GM21367 (cell line): ENCODE measurements at regions not wholly inside any gene's neighbourhood (a gene's known extent, or its start where the extent isn't known, plus 50 kb on each side); places are given as distances from the start of the nearest gene placed in this dataset.

ENCODE experiments used
- ATAC-seq: cut with Tn5 transposase; IDR thresholded peaks from one replicate; pipeline ENCODE4 v1.9.1; 2021; ENCODE audit not compliant: unreplicated experiment

DNA sequence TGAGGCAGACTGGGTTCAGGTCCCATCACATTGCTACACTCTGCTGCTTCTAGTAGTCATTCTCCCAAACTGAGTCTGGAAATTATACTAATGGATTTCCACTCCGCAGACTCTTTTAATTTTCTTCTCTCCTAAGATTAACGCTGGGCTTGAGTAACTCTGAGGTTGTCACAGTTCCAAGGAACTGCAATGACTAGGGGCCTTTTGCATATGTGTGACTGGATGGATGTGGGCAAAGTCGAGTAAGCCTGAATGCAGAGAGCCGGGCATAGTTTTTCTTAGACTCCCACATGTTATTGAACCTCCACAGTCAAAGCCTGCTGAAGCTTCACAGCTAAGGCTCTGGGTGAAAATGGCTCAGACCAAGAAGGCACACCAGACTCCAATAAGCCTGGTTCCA is 160.9 kb upstream of the PROX1 start:
- ATAC-seq: no peak

DNA sequence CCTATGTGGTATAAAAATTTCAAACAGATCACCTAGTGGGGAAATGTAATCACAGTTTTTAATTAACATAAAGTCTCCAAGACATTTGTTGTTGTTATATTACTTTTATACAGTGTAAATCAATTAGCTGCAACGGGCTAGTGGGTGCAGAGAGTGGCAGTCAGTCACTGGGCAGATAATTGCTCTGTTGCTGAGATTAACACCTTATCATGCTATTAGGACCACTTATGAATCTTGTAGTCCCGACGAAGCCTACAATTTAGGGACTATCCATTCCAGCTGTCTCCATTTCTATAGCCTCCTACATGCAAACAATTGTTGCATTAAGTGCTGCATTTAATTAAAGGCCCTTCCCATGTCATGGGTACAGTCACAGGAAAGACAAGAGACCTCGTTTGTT is 158.9 kb upstream of the PROX1 start:
- no peak for ATAC-seq

DNA sequence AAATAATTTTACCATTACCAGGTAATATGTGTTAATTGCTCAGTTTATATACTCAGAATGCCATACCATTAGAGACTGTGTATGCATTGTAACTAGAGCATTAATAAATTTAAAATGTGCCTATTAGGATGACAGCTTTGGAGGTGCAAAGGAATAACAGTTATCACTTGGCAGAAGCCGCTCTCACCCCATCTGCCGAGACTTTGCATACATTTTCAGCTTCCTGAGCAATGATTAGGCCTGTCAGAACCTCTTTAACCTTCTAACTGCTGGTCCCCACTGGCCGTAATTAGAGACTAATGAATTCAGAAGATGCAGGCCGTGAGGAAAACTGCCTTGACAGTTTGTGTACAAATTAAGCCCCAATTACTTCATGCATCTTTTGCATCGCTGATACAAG is 158.0 kb upstream of the PROX1 start:
- ATAC-seq: no peak

DNA sequence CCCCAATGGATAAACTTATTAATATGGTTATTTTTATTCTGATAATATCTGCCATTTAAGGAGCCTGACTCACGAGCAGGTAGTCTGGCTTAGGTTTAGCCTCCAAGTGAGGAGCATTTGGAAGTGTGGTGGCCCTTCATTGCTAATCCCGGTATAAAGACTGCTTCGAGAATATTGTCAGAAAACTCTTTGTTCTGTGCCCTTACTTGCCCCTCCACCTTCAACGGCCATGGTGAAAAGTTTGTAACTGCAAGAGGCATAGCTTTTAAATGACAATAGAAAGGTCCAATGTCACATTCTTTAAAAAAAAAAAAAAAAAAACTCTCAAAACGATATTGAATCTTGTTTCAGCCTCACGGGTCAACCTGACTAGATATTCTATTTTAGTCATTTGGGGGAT is 157.4 kb upstream of the PROX1 start:
- ATAC-seq: no peak

DNA sequence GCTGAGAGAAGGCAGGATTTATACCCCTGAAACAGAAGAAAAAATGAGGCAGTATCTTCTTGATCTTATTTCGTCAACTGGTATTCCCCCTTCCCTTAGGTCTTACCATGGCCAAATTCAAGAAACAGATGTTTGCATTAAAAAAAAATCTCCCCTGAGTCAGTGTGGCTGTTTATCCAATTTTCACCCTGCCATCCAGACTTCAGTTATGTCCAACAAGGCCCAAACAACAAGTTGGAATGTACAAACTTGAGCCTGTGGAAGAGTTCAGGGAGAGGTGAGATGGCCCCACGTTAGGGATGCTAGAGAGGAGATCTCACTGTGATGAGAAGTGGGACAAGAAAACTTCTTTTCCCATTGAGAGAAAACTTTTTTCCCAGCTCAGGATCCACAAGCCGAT is 147.2 kb upstream of the PROX1 start:
- ATAC-seq: no peak

DNA sequence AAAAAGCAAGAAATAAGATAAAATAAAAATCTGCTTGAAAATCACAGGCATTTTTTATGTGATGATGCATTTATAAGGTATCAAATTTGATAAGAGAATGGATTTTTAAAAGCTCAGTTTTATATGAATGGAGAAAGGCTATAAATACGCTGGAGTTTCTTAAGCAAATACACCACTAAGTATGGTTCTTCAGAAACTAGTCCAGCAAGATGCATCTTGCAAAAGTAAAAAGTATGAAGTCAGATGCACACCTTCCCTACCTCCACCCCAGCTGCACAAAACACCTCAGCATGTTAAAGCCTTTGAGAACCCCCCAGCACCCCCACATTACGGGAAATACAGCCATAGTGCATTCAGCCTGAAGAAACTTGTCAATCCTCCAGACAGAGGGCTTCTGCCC is 143.1 kb upstream of the PROX1 start:
- no peak for ATAC-seq

DNA sequence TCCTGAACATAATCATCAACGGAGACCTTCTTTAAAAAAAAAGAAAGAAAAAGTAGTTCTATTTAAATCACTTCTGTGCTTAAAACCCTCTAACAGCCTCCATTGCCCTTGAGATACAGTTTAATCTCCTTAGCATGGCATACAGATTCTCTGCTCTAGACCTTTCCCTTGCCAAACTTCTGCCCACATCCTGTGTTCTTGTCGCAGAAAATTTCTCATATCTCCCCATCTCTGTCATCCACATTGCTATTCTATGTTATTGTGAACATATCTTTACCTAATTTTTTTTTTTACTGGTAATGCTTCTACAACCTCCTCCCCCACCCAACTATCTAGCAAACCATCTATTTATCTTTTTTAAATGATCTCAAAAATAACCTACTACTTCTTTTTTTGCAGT is 135.7 kb upstream of the PROX1 start:
- ATAC-seq: no peak

DNA sequence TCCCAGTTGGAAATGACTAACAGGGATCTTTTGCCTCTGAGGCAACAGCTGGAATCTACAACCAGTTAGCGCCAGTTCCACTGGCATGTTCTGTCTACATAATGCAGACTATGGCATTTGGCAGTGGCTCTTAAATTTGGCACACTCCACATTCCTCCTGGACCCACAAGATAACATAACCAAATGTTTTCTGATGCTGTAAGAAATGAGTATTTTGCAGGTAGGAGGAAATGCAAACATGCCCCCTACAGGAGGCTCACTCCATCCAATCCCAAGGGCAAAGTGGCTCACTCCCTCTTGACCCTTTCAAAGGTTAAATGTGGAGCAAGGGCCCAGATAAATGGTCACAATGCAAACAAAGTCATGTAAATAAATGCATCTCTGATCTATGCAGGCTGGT is 129.2 kb upstream of the PROX1 start:
- ATAC-seq: no peak

DNA sequence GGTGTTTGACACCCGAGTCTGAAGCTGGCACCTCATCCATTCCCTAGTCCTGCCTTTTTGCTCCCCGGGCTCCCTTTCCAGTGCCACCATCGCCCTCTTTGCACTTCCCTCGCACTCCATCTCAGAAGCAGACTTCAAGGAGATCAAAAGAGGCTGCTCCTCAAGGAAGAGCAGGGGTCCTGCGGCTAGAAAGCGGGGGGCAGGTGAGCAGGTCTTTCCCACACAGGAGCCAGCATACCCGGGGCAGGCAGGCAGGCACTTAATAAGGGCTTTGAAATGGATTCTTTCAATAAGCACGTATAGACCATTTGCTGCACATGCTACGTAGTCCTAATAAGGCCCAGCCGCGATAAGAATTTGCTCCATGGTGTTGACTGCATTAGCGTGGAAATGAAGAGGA is 125.9 kb upstream of the PROX1 start:
- ATAC-seq: no peak

DNA sequence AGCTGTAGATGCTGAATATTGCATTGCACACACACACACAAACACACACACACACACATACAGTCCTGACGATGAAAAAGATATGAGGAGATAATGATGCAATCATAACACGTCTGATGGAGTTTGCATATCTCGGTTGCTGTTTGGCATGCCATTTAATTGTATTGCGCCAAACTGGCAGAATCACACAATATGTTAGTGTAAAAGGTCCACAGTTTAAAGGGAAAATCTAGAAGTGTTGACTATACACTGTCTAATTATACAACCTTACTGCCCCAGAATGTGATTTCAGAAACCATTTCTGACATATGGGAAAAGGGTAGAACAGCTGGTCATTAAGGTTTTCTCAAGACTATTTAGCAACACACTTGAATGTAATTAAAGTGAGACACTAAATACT is 123.7 kb upstream of the PROX1 start:
- no peak for ATAC-seq

DNA sequence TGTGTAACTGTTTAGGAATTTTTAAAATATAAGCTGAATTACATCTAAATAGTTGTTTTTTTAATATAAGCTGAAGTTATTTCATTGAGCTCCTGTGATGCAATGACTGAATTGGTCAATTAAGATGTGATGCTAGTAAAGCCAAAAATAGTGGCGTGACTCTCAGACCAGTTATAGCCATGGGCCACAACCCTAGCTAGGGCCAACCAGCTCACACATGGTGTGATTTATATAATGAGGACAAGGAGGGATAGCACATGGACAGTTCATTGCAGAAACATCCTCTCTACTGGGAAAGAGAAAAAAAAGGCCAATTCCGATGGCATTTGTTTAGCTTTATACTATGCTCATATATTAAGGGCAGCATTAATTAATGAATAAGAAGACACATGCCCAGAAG is 119.3 kb upstream of the PROX1 start:
- ATAC-seq: no peak

DNA sequence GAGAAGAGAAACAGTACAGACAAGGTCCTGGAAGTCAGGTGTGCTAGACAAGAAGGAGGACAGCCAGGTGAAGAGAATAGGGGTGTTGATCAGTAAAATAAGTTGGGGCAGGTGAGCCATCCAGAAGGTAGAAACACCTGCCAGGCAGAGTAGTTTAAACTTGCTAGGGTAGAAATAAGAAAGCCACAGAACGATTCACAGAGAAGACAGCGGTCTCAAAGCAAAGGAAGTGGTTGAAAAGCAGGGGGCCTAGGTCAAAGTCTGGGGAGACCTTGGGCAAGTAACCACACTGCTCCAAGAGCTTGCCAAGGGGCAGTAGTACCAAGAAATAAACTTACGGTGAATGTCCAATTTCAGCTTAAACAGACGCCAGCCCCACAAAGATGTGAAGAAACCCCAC is 116.6 kb upstream of the PROX1 start:
- no peak for ATAC-seq

DNA sequence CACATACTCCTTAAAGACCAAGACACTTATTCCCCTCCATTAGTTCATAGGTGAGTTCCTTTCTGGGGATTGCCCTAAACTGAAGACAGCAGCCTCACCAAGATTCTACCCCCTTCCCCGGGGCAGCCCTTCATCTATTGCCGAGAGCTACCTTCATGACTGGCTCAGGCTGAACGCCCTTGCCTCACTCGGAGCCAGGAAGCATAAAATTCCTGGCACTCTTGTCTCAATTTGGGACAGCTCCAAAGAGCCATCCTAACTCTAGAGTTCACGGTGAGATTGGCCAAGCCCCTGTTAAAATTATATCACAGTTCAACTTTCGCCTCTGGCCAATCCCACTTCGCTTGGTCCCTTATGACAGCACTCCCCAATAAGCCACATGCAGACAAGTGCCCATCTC is 113.0 kb upstream of the PROX1 start:
- ATAC-seq: no peak

DNA sequence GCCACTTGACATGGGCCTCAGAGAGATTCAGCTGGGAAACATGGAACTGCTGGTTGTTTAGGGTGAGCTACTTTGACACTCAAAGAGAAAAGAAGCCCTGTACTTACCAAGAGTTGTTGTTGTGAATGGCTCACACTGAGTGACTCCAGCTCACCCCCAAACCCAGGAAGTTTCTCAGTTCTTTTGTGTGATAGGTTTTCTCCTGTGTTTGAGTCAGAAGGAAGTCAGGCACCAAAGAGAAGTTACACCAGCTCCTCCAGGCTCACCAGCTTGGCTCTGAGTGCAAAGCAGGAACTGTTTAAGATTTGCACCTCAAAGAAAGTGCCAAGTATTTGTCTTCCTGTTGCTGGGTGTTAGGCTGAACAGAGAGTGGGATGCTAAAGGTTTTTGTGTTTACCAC is 111.2 kb upstream of the PROX1 start:
- ATAC-seq: no peak

DNA sequence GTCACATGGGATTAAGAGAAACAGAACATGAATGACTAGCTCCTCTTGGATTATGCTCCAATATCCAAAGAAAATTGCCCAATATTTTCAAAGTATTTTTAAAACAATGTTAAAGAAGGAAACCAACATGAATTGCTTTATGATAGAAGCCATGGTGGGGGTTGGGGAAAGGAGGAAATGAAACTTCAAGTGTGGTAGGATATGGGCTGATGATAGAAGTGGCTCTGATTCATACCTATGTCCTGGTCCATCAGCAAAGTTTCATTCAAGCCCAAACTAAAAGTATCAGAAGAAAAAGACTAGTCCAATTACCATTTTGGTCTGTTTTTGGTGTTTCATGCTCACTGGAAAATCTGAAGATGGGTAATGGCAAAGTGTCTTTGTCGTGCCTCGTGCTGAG is 104.2 kb upstream of the PROX1 start:
- no peak for ATAC-seq

DNA sequence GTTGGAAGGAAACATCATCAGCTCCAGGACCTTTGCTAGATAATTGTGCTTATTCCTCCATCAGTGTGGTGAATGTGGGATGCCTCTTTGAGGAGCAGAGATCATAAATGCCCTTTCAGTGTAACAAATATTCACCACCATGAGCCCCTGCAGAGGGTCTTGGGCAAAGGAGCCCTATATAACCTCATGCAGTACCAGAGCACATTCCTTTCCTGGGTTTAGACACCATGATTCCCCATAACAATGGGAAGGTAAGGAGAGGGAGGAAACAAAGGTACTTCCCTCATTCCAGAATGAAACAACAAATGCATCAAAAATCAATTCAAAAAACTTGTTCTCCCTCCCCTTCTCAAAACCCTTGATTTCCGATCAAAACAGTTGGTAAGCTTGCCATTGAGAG is 103.4 kb upstream of the PROX1 start:
- ATAC-seq: no peak

DNA sequence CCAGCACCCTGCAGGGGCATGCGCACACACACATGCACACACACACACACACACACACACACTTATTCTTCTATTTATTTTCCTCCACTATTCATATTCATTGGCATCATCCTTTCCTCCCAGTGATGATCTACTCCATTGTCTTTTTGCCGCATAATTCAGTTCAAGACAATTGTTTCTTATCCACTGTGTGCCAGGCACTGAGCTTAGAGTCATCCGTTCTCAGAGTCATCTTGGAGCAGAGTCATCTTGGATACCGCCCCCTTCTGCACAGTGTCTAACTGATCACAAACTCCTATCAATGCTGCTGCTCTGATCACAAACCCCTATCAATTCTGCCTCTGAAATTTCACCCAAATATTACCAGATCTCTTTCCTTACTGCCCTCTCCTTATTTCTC is 102.8 kb upstream of the PROX1 start:
- ATAC-seq: no peak

DNA sequence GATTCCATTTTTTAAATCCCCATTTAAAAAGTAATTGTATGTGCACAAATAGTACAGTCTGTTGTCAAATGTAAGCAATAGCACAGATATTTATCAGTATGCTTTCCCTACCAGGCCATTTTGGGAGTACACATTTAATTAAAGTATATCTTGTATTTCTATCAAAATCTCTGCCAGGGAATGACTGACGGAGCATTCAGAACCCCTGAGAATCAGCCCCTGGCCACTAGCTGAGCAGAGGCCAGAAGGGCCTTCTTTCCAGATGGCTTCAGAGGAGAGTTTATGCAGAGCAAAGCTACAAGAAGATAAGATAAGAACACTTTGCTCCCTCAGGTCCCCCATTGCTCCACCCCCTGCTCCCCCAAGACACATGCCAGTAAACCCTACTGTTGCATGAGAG is 99.9 kb upstream of the PROX1 start:
- no peak for ATAC-seq

DNA sequence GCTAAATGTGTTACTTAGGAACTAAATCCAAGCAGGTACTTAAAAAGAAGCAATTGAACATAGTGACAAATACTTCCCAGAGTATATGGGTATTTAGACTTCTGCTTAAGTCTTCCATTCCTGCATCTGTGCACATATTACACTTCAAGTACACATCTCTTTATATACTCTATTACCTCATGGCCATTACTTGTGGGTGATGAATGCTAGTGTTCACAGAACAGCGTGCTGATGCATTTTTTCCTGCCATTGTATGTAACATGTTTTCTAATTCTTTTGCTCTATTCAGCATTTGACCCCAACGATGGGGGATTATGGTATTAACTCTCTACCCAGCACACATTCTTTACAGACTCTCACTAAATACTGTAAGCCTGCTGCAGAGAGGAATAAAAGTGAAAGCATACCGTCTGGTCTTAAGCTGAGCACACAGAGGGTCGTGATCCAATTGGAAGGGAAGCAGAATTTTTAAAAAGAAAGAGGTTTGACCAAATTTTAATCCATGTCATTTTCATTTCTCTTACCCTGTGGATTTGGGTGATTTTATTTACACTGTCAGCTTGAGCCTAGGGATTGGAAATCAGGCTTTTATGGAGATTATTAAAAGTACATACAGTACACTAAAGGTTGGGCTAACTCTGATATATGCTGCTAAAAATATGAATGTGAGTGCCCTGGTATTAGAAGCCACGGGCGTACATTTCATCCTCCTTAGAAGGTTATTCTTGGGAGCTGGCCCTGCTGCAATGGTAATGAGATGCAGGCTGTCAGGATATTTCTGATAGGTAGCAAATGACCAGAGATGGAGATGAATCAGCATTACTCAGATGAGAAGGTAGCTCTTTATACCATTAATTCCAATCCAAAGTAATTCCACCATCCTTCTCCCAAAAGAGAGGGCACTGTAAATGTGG is 95.5 kb upstream of the PROX1 start:
- no peak for ATAC-seq

DNA sequence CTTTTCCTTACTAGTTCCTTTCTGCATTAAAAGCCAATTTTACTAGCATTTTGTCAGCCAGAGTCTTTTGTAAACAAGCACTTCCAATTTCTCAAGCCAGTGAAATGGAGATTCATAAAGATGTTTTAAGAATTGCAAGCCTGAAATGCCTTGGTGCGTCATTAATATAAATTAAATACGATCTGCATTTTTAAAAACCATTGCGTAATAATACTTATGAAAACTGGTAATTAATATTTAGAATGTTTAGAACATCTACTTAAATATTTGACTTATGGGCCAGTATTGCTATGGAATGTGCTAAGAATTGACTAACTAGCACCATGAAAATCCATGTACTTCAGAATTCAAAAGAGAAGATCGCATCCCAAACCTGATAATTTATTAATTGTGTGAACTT is 89.1 kb upstream of the PROX1 start:
- ATAC-seq: no peak

DNA sequence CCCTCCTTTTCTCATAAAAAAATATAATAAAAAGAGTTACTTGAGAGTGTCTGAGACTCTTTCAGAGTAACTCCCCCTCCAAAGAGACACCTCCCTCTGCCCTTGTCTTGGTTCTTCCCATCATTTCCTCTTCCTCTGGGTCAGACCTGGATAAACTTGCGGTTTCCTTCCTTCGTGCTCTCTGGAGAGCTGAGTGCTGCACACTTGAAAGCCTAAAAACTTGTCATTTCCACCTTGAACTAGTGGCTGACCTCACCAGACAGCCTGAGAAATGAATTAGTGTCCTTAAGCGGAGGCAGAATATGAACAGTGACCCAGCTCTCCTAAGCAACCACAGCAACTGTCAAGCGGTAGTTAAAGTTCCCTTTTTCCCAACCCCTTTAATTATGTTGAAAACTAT is 88.4 kb upstream of the PROX1 start:
- ATAC-seq: no peak

DNA sequence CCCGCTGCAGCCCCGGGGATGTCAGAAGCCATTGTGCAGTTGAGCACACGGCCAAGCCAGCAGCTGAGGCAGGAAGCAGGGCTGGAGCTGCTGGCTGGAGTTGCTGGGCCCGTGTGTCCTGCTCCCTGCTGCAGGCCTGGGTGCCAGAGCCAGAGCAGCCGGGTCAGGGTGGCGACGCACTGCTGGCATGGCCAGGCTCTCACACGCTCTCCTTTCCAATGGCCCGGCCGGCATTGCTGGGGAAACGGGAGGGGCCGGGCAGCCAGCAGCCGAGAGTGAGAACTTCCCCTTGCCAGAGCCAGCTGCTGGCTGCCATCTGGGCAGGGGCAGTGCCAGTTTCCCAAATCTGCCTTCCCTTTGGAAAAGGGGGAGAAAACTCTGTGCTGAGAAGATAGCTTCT is 82.4 kb upstream of the PROX1 start:
- no peak for ATAC-seq

DNA sequence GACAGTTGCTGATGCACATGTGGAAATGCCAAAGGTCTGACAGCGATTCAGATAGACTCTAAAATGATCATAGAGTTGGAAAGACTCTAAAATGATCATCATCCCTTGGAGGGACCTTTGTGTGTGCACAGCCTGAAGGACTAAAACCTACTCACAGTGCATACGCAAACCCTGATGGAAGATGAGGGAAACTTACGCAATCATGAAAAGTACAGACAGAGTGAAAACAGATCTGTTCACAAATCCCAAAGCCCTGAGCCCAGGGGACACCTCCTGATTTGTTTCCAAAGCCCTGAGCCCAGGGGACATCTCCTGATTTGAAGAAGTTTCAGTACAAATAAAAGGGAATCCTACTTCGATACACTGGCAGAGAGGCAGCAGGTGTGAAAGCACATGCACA is 79.3 kb upstream of the PROX1 start:
- ATAC-seq: no peak
